HCT116 (cell line): ENCODE measurements at regions not wholly inside any gene's neighbourhood (a gene's known extent, or its start where the extent isn't known, plus 50 kb on each side); places are given as distances from the start of the nearest gene placed in this dataset.

ENCODE experiments used
- CEBPB ChIP-seq: IDR thresholded peaks from 2 replicates; pipeline ENCODE4 v1.6.1; 2012; ENCODE audit warnings: low read depth
- CTCF ChIP-seq, 3 experiments: fragments of 200-600 bp in 1 of 3; sonication (generic) in 1 of 3; IDR thresholded peaks in 2 of 3; conservative IDR thresholded peaks in 1 of 3; 2 replicates each; pipeline ENCODE4 v1.5.1; 2012 to 2017; ENCODE audit warnings: low read depth in 2 of 3, low read length in 2 of 3, antibody characterized with exemption in 1 of 3, borderline replicate concordance in 1 of 3, control low read depth in 1 of 3, mild to moderate bottlenecking in 1 of 3, mixed read lengths in 1 of 3, mixed run types in 1 of 3, moderate library complexity in 1 of 3; ENCODE audit not compliant: insufficient read depth in 1 of 3
- EGR1 ChIP-seq: IDR thresholded peaks from 2 replicates; pipeline ENCODE4 v1.6.1; 2012; ENCODE audit warnings: low read depth
- EZH2 ChIP-seq: fragments of 200-600 bp; sonication (generic); IDR thresholded peaks from 2 replicates; pipeline ENCODE4 v1.6.1; 2017; ENCODE audit warnings: antibody characterized with exemption, mixed run types
- EZH2phosphoT487 ChIP-seq: fragments of 200-600 bp; IDR thresholded peaks from 2 replicates; pipeline ENCODE4 v1.6.1; 2018; ENCODE audit warnings: antibody characterized with exemption, borderline replicate concordance
- FOSL1 ChIP-seq: IDR thresholded peaks from 2 replicates; pipeline ENCODE4 v1.6.1; 2012; ENCODE audit warnings: low read depth
- MAX ChIP-seq: IDR thresholded peaks from 2 replicates; pipeline ENCODE4 v1.6.1; 2012
- POLR2A ChIP-seq: IDR thresholded peaks from 2 replicates; pipeline ENCODE4 v1.7.0; 2011; ENCODE audit warnings: borderline replicate concordance; ENCODE audit not compliant: insufficient read depth, insufficient read length; ENCODE audit errors: extremely low read depth
- POLR2AphosphoS5 ChIP-seq: IDR thresholded peaks from 2 replicates; pipeline ENCODE4 v1.6.1; 2011; ENCODE audit warnings: mild to moderate bottlenecking, low read depth, low read length, moderate library complexity
- YY1 ChIP-seq: IDR thresholded peaks from 2 replicates; pipeline ENCODE4 v1.6.1; 2011; ENCODE audit warnings: low read length, low read depth, moderate library complexity, mild to moderate bottlenecking; ENCODE audit not compliant: insufficient replicate concordance; ENCODE audit errors: extremely low read depth
- ZFX ChIP-seq: fragments of 450-650 bp; IDR thresholded peaks from 2 replicates; pipeline ENCODE4 v1.6.1; 2017
- ZNF274 ChIP-seq: fragments of 200-500 bp; sonication (Bioruptor generic); IDR thresholded peaks from 2 replicates; pipeline ENCODE4 v1.6.1; 2014; ENCODE audit warnings: mild to moderate bottlenecking, low read depth, low read length, inconsistent platforms

GRCh38 chr13:52922961-52923360, 74.5 kb upstream of the PCDH8 start:
- TF ChIP-seq POLR2AphosphoS5: no peak
- TF ChIP-seq CTCF (IDR thresholded peaks at IDR 0.05 in 2 of 3, conservative IDR thresholded peaks at IDR 0.05 in 1 of 3; ENCODE audit: borderline replicate concordance in 1 of 3, insufficient read depth in 1 of 3, low read depth in 2 of 3, low read length in 2 of 3): no peak
- TF ChIP-seq POLR2A: no peak
- TF ChIP-seq ZFX: no peak
- no peak for TF ChIP-seq CEBPB
- no peak for TF ChIP-seq FOSL1
- TF ChIP-seq YY1: no peak
- TF ChIP-seq EZH2: no peak
- TF ChIP-seq EZH2phosphoT487: no peak
- no peak for TF ChIP-seq MAX
- TF ChIP-seq EGR1: no peak
- TF ChIP-seq ZNF274: no peak
